OCI-LY7 (cell line): ENCODE measurements at regions not wholly inside any gene's neighbourhood (a gene's known extent, or its start where the extent isn't known, plus 50 kb on each side); places are given as distances from the start of the nearest gene placed in this dataset.

Source experiments
- BruUV-seq: library from RNA; stranded (reverse); fragments of 400-500 nt; replicated peaks from 2 replicates; lab custom pipeline; 2021; lab: Mats Ljungman, UMichigan
- CTCF ChIA-PET: fragments of 300-600 bp; sonication (Branson Sonifier 250); formaldehyde crosslinking; loops from one replicate; lab custom pipeline; 2022; ENCODE audit warnings: antibody characterized with exemption; ENCODE audit not compliant: unreplicated experiment; lab: Charles Lee
- POLR2A ChIA-PET: fragments of 300-600 bp; sonication (Branson Sonifier 250); formaldehyde crosslinking; loops from one replicate; lab custom pipeline; 2022; ENCODE audit warnings: antibody characterized with exemption; lab: Charles Lee
- DNase-seq: peaks from one replicate; pipeline ENCODE4 v3.0.0-alpha.2; 2015; ENCODE audit warnings: low spot score
- H2AFZ ChIP-seq: fragments of 200-600 bp; sonication (generic), shearing (Covaris generic); 2 replicates; pipeline ENCODE4 v1.6.1; 2014; ENCODE audit warnings: mild to moderate bottlenecking, antibody characterized with exemption, low read length, moderate library complexity
- H3K27ac ChIP-seq: fragments of 200-600 bp; sonication (generic); 2 replicates; pipeline ENCODE4 v1.5.1; 2014; ENCODE audit warnings: mixed run types, low read depth, mild to moderate bottlenecking, moderate library complexity, low read length, inconsistent platforms; ENCODE audit not compliant: poor library complexity, severe bottlenecking
- H3K36me3 ChIP-seq: fragments of 200-600 bp; sonication (generic); 2 replicates; pipeline ENCODE4 v1.6.1; 2014; ENCODE audit warnings: mild to moderate bottlenecking, antibody characterized with exemption, low read length, moderate library complexity, mixed read lengths; ENCODE audit not compliant: insufficient read depth
- H3K4me1 ChIP-seq: fragments of 200-600 bp; sonication (generic); 2 replicates; pipeline ENCODE4 v1.5.1; 2014; ENCODE audit warnings: mild to moderate bottlenecking, low read length; ENCODE audit not compliant: insufficient read depth, poor library complexity, severe bottlenecking
- H3K4me2 ChIP-seq: fragments of 200-600 bp; sonication (generic); 2 replicates; pipeline ENCODE4 v1.6.1; 2014; ENCODE audit warnings: mild to moderate bottlenecking, low read length
- H3K4me3 ChIP-seq: fragments of 200-600 bp; sonication (generic); 2 replicates; pipeline ENCODE4 v1.5.1; 2014; ENCODE audit warnings: mild to moderate bottlenecking, low read depth, low read length; ENCODE audit not compliant: poor library complexity, severe bottlenecking
- H3K79me2 ChIP-seq: fragments of 200-600 bp; sonication (generic); 2 replicates; pipeline ENCODE4 v1.6.1; 2016; ENCODE audit warnings: low read depth, mild to moderate bottlenecking, low read length, moderate library complexity, mixed read lengths; ENCODE audit not compliant: insufficient read depth
- H3K9me2 ChIP-seq: fragments of 200-600 bp; sonication (generic); 2 replicates; pipeline ENCODE4 v1.6.1; 2016; ENCODE audit warnings: mild to moderate bottlenecking, low read length, mixed read lengths; ENCODE audit not compliant: insufficient read depth
- H3K9me3 ChIP-seq: fragments of 200-600 bp; sonication (generic); 2 replicates; pipeline ENCODE4 v1.6.1; 2014; ENCODE audit warnings: mild to moderate bottlenecking, mixed run types, low read length, mixed read lengths
- H4K20me1 ChIP-seq: fragments of 200-600 bp; sonication (generic); 2 replicates; pipeline ENCODE4 v1.6.1; 2014; ENCODE audit warnings: mild to moderate bottlenecking, antibody characterized with exemption, low read length, moderate library complexity, mixed read lengths; ENCODE audit not compliant: insufficient read depth
- CTCF ChIP-seq: fragments of 200-600 bp; sonication (generic); conservative IDR thresholded peaks from 2 replicates; pipeline ENCODE4 v1.5.1; 2014; ENCODE audit warnings: mild to moderate bottlenecking, antibody characterized with exemption, low read length, moderate library complexity, mixed read lengths
- EZH2phosphoT487 ChIP-seq: fragments of 200-600 bp; sonication (generic); IDR thresholded peaks from 2 replicates; pipeline ENCODE4 v1.6.1; 2018; ENCODE audit warnings: low read depth, borderline replicate concordance, mild to moderate bottlenecking, mixed run types, antibody characterized with exemption, low read length, moderate library complexity, mixed read lengths
- intact Hi-C: fragments of 100-400 bp; cut with micrococcal nuclease; formaldehyde crosslinking; loops from one replicate; pipeline ENCODE4 v1.10.0; 2022; ENCODE audit not compliant: unreplicated experiment

GRCh38 chr2:56681659-56682396 lies 498.0 kb downstream of the CCDC85A start:
- Histone ChIP-seq H2AFZ (no peak overlapping the region), H3K36me3 (no peaks in the 10 kb centered on the region), H3K27ac (no peak overlapping the region), H3K4me2 (no peak overlapping the region), H3K9me3 (no peaks in the 10 kb centered on the region), H3K9me2 (no peaks in the 10 kb centered on the region), H3K4me3 (no peak overlapping the region), H3K79me2 (no peaks in the 10 kb centered on the region), H4K20me1 (no peaks in the 10 kb centered on the region), H3K4me1 (no peaks in the 10 kb centered on the region)
- CTCF ChIA-PET, result no interaction called here
- POLR2A ChIA-PET, result interaction anchor here (0.6 to 0.7 kb wide), 3 partner anchors 11 to 325 kb away, joined by 3 to 4 read pairs (median 3); no protein-coding TSS in a partner anchor
- DNase-seq, result no peak
- intact Hi-C loops, result no loop called here
- TF ChIP-seq CTCF (no peak), EZH2phosphoT487 (no peak)
- no TSS peak for BruUV-seq

GRCh38 chr2:56682397-56682760 lies 498.6 kb downstream of the CCDC85A start:
- H3K4me3 ChIP-seq, result no peak overlapping the region
- H3K36me3 ChIP-seq, result no peaks in the 10 kb centered on the region
- CTCF ChIA-PET, result no interaction called here
- POLR2A ChIA-PET, result no interaction called here
- no peaks in the 10 kb centered on the region for H3K79me2 ChIP-seq
- no peaks in the 10 kb centered on the region for H3K4me1 ChIP-seq
- H3K27ac ChIP-seq, result no peak overlapping the region
- H3K4me2 ChIP-seq, result no peak overlapping the region
- no peak overlapping the region for H2AFZ ChIP-seq
- intact Hi-C loops, result no loop called here
- BruUV-seq, result no TSS peak
- no peak for TF ChIP-seq CTCF
- TF ChIP-seq EZH2phosphoT487, result no peak
- no peaks in the 10 kb centered on the region for H4K20me1 ChIP-seq
- H3K9me3 ChIP-seq, result no peaks in the 10 kb centered on the region
- DNase-seq, result no peak
- no peaks in the 10 kb centered on the region for H3K9me2 ChIP-seq

- CTCF ChIA-PET, result no interaction called here
These were observed 500.5 kb downstream of the CCDC85A start for GRCh38 chr2:56684327-56684726.

More at GRCh38 chr2:56684327-56684726, 500.5 kb downstream of the CCDC85A start:
- POLR2A ChIA-PET, result interaction anchor here (0.5 kb wide), 1 partner anchor 13 kb away, joined by 6 read pairs; no protein-coding TSS in a partner anchor
- Histone ChIP-seq H2AFZ (no peak overlapping the region), H3K27ac (no peak overlapping the region), H3K9me3 (no peaks in the 10 kb centered on the region), H3K4me3 (no peak overlapping the region), H3K36me3 (no peaks in the 10 kb centered on the region), H3K4me2 (no peak overlapping the region), H3K9me2 (no peaks in the 10 kb centered on the region), H3K4me1 (no peaks in the 10 kb centered on the region), H3K79me2 (no peaks in the 10 kb centered on the region), H4K20me1 (no peaks in the 10 kb centered on the region)
- DNase-seq, result no peak
- no TSS peak for BruUV-seq
- intact Hi-C loops, result no loop called here
- no peak for TF ChIP-seq CTCF
- no peak for TF ChIP-seq EZH2phosphoT487
